GM12878 (cell line): ENCODE measurements at regions not wholly inside any gene's neighbourhood (a gene's known extent, or its start where the extent isn't known, plus 50 kb on each side); places are given as distances from the start of the nearest gene placed in this dataset.

Experiments used
- ATAC-seq: fragments of 200-7000 bp; cut with Tn5 transposase; 3 replicates; pipeline ENCODE4 v1.9.1; 2020; ENCODE audit warnings: mild to moderate bottlenecking, moderate library complexity
- BruUV-seq: library from RNA; stranded (reverse); fragments of 400-500 nt; replicated peaks from 2 replicates; lab custom pipeline; 2021; lab: Mats Ljungman, UMichigan
- CTCF ChIA-PET: fragments of 300-600 bp; sonication (Branson Sonifier 250); formaldehyde crosslinking; extraction: SDS; loops from one replicate; lab custom pipeline; 2021; ENCODE audit warnings: inconsistent platforms; lab: Yijun Ruan, JAX
- POLR2A ChIA-PET: fragments of 350-600 bp; formaldehyde crosslinking; extraction: SDS; loops from one replicate; lab custom pipeline; 2021; ENCODE audit warnings: inconsistent platforms; lab: Charles Lee
- RAD21 ChIA-PET: fragments of 300-600 bp; sonication (Branson Sonifier 250); formaldehyde crosslinking; loops from one replicate; lab custom pipeline; 2023; ENCODE audit warnings: antibody characterized with exemption; ENCODE audit not compliant: unreplicated experiment; lab: Charles Lee
- SMC1A ChIA-PET: fragments of 300-600 bp; sonication (Branson Sonifier 250); formaldehyde crosslinking; loops from one replicate; lab custom pipeline; 2023; ENCODE audit not compliant: unreplicated experiment, uncharacterized antibody; lab: Charles Lee
- DNase-seq: peaks from one replicate; pipeline ENCODE4 v3.0.0-alpha.2; 2011; ENCODE audit warnings: low read depth, low spot score
- FAIRE-seq: peaks from 3 replicates; lab custom pipeline; 2011; peaks lifted over from hg19 to GRCh38; lab: Jason Lieb, UNC
- H2AFZ ChIP-seq: 2 replicates; pipeline ENCODE4 v1.6.0; 2011; ENCODE audit warnings: low read depth, low read length, control low read depth; ENCODE audit not compliant: control insufficient read depth
- H3K27ac ChIP-seq: 2 replicates; pipeline ENCODE4 v1.5.1; 2011; ENCODE audit warnings: control low read depth; ENCODE audit not compliant: control insufficient read depth, insufficient read depth
- H3K27me3 ChIP-seq, 2 experiments: replicated peaks in 1 of 2; 2 replicates each; pipeline versions ENCODE4 v1.6.0 to v1.6.1; 2011; ENCODE audit warnings: low read length in 1 of 2; ENCODE audit not compliant: control insufficient read depth in 2 of 2, insufficient read depth in 2 of 2
- H3K36me3 ChIP-seq, 2 experiments: 2 replicates each; pipeline ENCODE4 v1.5.1; 2011; ENCODE audit warnings: low read length in 1 of 2; ENCODE audit not compliant: control insufficient read depth in 2 of 2, insufficient read depth in 2 of 2
- H3K4me1 ChIP-seq: 2 replicates; pipeline ENCODE4 v1.6.1; 2011; ENCODE audit warnings: mild to moderate bottlenecking, low read length, moderate library complexity, mixed read lengths; ENCODE audit not compliant: control insufficient read depth, insufficient read depth
- H3K4me2 ChIP-seq: 2 replicates; pipeline ENCODE4 v1.6.0; 2011; ENCODE audit warnings: control low read depth; ENCODE audit not compliant: control insufficient read depth, insufficient read depth
- H3K4me3 ChIP-seq: fragments of 200-600 bp; sonication (generic); 2 replicates; pipeline ENCODE4 v1.5.1; 2016
- H3K79me2 ChIP-seq: 2 replicates; pipeline ENCODE4 v1.6.0; 2011; ENCODE audit warnings: low read length; ENCODE audit not compliant: control insufficient read depth, insufficient read depth
- H3K9ac ChIP-seq: 2 replicates; pipeline ENCODE4 v1.8.0; 2011; ENCODE audit warnings: low read length, control low read depth, mixed read lengths; ENCODE audit not compliant: control insufficient read depth, insufficient read depth
- H3K9me3 ChIP-seq: replicated peaks from 3 replicates; pipeline ENCODE4 v1.5.1; 2011; ENCODE audit warnings: mild to moderate bottlenecking, low read length; ENCODE audit not compliant: control insufficient read depth, insufficient read depth
- H4K20me1 ChIP-seq: 2 replicates; pipeline ENCODE4 v1.6.0; 2011; ENCODE audit not compliant: control insufficient read depth, insufficient read depth
- MYC ChIP-seq: IDR thresholded peaks from 2 replicates; pipeline ENCODE4 v1.6.1; 2011; ENCODE audit warnings: mild to moderate bottlenecking, low read length, moderate library complexity, inconsistent platforms; ENCODE audit not compliant: insufficient read depth, insufficient replicate concordance, insufficient read length, severe bottlenecking
- NFXL1 ChIP-seq: fragments of 450-650 bp; IDR thresholded peaks from 2 replicates; pipeline ENCODE4 v1.6.1; 2017; ENCODE audit warnings: antibody characterized with exemption, mild to moderate bottlenecking, borderline replicate concordance
- PML ChIP-seq: IDR thresholded peaks from 2 replicates; pipeline ENCODE4 v1.6.1; 2012; ENCODE audit warnings: low read length, inconsistent platforms
- RCOR1 ChIP-seq: conservative IDR thresholded peaks from 2 replicates; pipeline ENCODE4 v1.6.1; 2012; ENCODE audit warnings: low read depth, low read length, improper control_type of control experiment
- TARDBP ChIP-seq: IDR thresholded peaks from 2 replicates; pipeline ENCODE4 v1.6.1; 2016; ENCODE audit warnings: borderline replicate concordance
- TBL1XR1 ChIP-seq: IDR thresholded peaks from 2 replicates; pipeline ENCODE4 v1.6.1; 2012; ENCODE audit warnings: low read depth, low read length, improper control_type of control experiment
- TCF7 ChIP-seq: IDR thresholded peaks from 2 replicates; pipeline ENCODE4 v1.6.1; 2014; ENCODE audit warnings: antibody characterized with exemption, borderline replicate concordance
- WGBS: methylation state at CpG from one replicate; pipeline ENCODE4 v1.1.6; 2016; ENCODE audit warnings: low lambda C conversion rate; ENCODE audit not compliant: insufficient replicate concordance, insufficient coverage; ENCODE audit errors: missing lambda C conversion rate; 5-methylcytosine and 5-hydroxymethylcytosine counted together
- in situ Hi-C: fragments of 300-500 bp; cut with MboI; formaldehyde crosslinking; loops from 9 replicates; pipeline ENCODE4 v1.14.3; 2018; ENCODE audit warnings: mixed read lengths
- intact Hi-C: fragments of 100-400 bp; cut with micrococcal nuclease; formaldehyde crosslinking; loops from one replicate; pipeline ENCODE4 v1.14.2; 2022; ENCODE audit not compliant: unreplicated experiment

GRCh38 chr1:222454782-222455181 lies 93.1 kb downstream of the HHIPL2 start (continued):
- no peak for TF ChIP-seq RCOR1
- TF ChIP-seq PML: no peak
- TF ChIP-seq TBL1XR1: no peak

- in situ Hi-C loops (loop anchor here (5.0 to 10.0 kb wide), 3 partner anchors 339 to 977 kb away; no protein-coding TSS in a partner anchor), intact Hi-C loops (loop anchor here (2.0 to 10.0 kb wide), 3 partner anchors 279 to 1579 kb away; no protein-coding TSS in a partner anchor)
- no peak overlapping the region for H3K4me2 ChIP-seq
- no peaks in the 10 kb centered on the region for H3K36me3 ChIP-seq
- no peak overlapping the region for H3K4me3 ChIP-seq
- ChIA-PET CTCF (interaction anchor here (0.6 to 3.3 kb wide), 19 partner anchors 8 to 1588 kb away, joined by 3 to 20 read pairs (median 5); no protein-coding TSS in a partner anchor), RAD21 (interaction anchor here (0.8 to 2.2 kb wide), 8 partner anchors 11 to 1643 kb away, joined by 3 to 8 read pairs (median 5); partner anchors contain the start of gene DUSP10), SMC1A (interaction anchor here (1.1 to 2.8 kb wide), 5 partner anchors 11 to 1018 kb away, joined by 3 to 12 read pairs (median 8); no protein-coding TSS in a partner anchor), POLR2A (no interaction called here)
- no peaks in the 10 kb centered on the region for H3K4me1 ChIP-seq
- DNase-seq (no peak), ATAC-seq (no peak), FAIRE-seq (no peak)
- no peaks in the 10 kb centered on the region for H3K79me2 ChIP-seq
- no peak for TF ChIP-seq NFXL1
- no peak for TF ChIP-seq MYC
- no peak for TF ChIP-seq TCF7
- no peak for TF ChIP-seq TARDBP
- no peaks in the 10 kb centered on the region for H4K20me1 ChIP-seq
- BruUV-seq: no TSS peak
- no peak overlapping the region for H3K27ac ChIP-seq
- no peaks in the 10 kb centered on the region for H3K27me3 ChIP-seq
- H3K9me3 ChIP-seq: peaks cover 3% of the 10 kb centered on the region; the same call in 1 of the 3 replicates
- H2AFZ ChIP-seq: no peak overlapping the region
- H3K9ac ChIP-seq: no peak overlapping the region
- 40% methylated on average over 5 of the region's 5 CpGs for WGBS
Measured at GRCh38 chr1:222454186-222454585, 93.7 kb downstream of the HHIPL2 start.
